PC-3 (cell line): ENCODE measurements at regions not wholly inside any gene's neighbourhood (a gene's known extent, or its start where the extent isn't known, plus 50 kb on each side); places are given as distances from the start of the nearest gene placed in this dataset.

Experiments used
- EZH2 ChIP-seq: fragments of 300-600 bp; sonication (generic); IDR thresholded peaks from one replicate; pipeline ENCODE4 v1.6.1; 2017; ENCODE audit warnings: antibody characterized with exemption, mild to moderate bottlenecking, low read length; ENCODE audit not compliant: unreplicated experiment
- TF ChIP-seq, protein P1 (sequence below): fragments of 300-600 bp; sonication (generic); conservative IDR thresholded peaks from 2 replicates; pipeline ENCODE4 v1.5.1; 2017; ENCODE audit warnings: antibody characterized with exemption, low read depth, mild to moderate bottlenecking, low read length

DNA sequence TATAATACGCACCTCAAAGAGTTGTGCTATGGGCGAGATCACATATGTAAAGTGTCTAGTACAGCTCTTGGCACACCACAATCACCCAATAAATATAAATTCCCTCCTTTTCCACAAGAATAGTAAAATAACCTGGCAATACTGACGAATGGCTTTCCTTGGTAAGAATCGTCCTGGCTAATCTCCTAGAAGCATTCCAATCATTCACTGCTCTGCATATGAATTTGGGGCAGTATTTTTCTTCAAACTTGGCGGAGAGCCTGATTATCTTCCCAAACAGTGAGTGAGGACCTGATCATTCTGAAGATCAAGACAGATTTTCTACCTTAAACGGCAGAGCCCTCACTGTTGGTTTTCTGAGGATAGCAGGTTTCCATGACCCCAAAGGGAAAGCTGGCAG is 96.0 kb downstream of the TMEM215 start:
- TF ChIP-seq, protein P1, sequence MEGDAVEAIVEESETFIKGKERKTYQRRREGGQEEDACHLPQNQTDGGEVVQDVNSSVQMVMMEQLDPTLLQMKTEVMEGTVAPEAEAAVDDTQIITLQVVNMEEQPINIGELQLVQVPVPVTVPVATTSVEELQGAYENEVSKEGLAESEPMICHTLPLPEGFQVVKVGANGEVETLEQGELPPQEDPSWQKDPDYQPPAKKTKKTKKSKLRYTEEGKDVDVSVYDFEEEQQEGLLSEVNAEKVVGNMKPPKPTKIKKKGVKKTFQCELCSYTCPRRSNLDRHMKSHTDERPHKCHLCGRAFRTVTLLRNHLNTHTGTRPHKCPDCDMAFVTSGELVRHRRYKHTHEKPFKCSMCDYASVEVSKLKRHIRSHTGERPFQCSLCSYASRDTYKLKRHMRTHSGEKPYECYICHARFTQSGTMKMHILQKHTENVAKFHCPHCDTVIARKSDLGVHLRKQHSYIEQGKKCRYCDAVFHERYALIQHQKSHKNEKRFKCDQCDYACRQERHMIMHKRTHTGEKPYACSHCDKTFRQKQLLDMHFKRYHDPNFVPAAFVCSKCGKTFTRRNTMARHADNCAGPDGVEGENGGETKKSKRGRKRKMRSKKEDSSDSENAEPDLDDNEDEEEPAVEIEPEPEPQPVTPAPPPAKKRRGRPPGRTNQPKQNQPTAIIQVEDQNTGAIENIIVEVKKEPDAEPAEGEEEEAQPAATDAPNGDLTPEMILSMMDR = no peak
- no peak for TF ChIP-seq EZH2
